ENCODE measurements at regions not wholly inside any gene's neighbourhood (a gene's known extent, or its start where the extent isn't known, plus 50 kb on each side); places are given as distances from the start of the nearest gene placed in this dataset.

- H3K9me2 ChIP-seq (replicated peaks; ENCODE audit: low read depth, low read length): no peaks in the 10 kb centered on the region
These were observed 156.9 kb downstream of the PRELID2 start for GRCh38 chr5:145678255-145678654.

GRCh38 chr5:145673786-145674185, 161.4 kb downstream of the PRELID2 start:
- H4K20me1 ChIP-seq (ENCODE audit: insufficient read depth, low read length, poor library complexity, severe bottlenecking): no peaks in the 10 kb centered on the region
- H3K4me2 ChIP-seq (ENCODE audit: low read depth, low read length, poor library complexity, severe bottlenecking): no peak overlapping the region
- H3K9me2 ChIP-seq (replicated peaks; ENCODE audit: low read depth, low read length): no peaks in the 10 kb centered on the region
- H3K79me2 ChIP-seq (ENCODE audit: insufficient read depth, low read length): no peaks in the 10 kb centered on the region
- no peak overlapping the region for H3K9ac ChIP-seq (ENCODE audit: low read depth, low read length, poor library complexity, severe bottlenecking)
- H3K36me3 ChIP-seq (ENCODE audit: insufficient read depth, low read length): no peaks in the 10 kb centered on the region
- H3K9me3 ChIP-seq (ENCODE audit: insufficient read depth, low read depth, low read length): no peaks in the 10 kb centered on the region
- no peaks in the 10 kb centered on the region for H3F3A ChIP-seq (ENCODE audit: low read depth)
- no peak overlapping the region for H3K4me3 ChIP-seq (ENCODE audit: low read length, poor library complexity, severe bottlenecking)
- H2AFZ ChIP-seq (ENCODE audit: low read length): no peak overlapping the region
- no peak for TF ChIP-seq EZH2phosphoT487 (IDR thresholded peaks at IDR 0.05; ENCODE audit: borderline replicate concordance)
- no peaks in the 10 kb centered on the region for H3K27me3 ChIP-seq (ENCODE audit: insufficient read depth, low read length, poor library complexity, severe bottlenecking)
- H3K4me1 ChIP-seq (ENCODE audit: insufficient read depth, low read length, poor library complexity, severe bottlenecking): peaks cover 3% of the 10 kb centered on the region

More at GRCh38 chr5:145678255-145678654, 156.9 kb downstream of the PRELID2 start:
- Histone ChIP-seq H3K4me3 (ENCODE audit: low read length, poor library complexity, severe bottlenecking) (no peak overlapping the region), H3K36me3 (ENCODE audit: insufficient read depth, low read length) (no peaks in the 10 kb centered on the region), H3K79me2 (ENCODE audit: insufficient read depth, low read length) (no peaks in the 10 kb centered on the region), H3K27me3 (ENCODE audit: insufficient read depth, low read length, poor library complexity, severe bottlenecking) (no peaks in the 10 kb centered on the region), H3K9ac (ENCODE audit: low read depth, low read length, poor library complexity, severe bottlenecking) (no peak overlapping the region), H2AFZ (ENCODE audit: low read length) (no peak overlapping the region), H3K9me3 (ENCODE audit: insufficient read depth, low read depth, low read length) (no peaks in the 10 kb centered on the region), H3F3A (ENCODE audit: low read depth) (no peaks in the 10 kb centered on the region), H3K4me2 (ENCODE audit: low read depth, low read length, poor library complexity, severe bottlenecking) (no peak overlapping the region), H3K4me1 (ENCODE audit: insufficient read depth, low read length, poor library complexity, severe bottlenecking) (peaks cover 14% of the 10 kb centered on the region), H4K20me1 (ENCODE audit: insufficient read depth, low read length, poor library complexity, severe bottlenecking) (no peaks in the 10 kb centered on the region)
- TF ChIP-seq CTCF (conservative IDR thresholded peaks at IDR 0.05; ENCODE audit: low read length) (no peak), EZH2phosphoT487 (IDR thresholded peaks at IDR 0.05; ENCODE audit: borderline replicate concordance) (no peak)

GRCh38 chr5:145668714-145669113, 166.4 kb downstream of the PRELID2 start:
- Histone ChIP-seq H4K20me1 (ENCODE audit: insufficient read depth, low read length, poor library complexity, severe bottlenecking) (no peaks in the 10 kb centered on the region), H3K4me2 (ENCODE audit: low read depth, low read length, poor library complexity, severe bottlenecking) (peak overlapping the region; percentile 0)
- TF ChIP-seq EZH2phosphoT487 (IDR thresholded peaks at IDR 0.05; ENCODE audit: borderline replicate concordance) (no peak), CTCF (conservative IDR thresholded peaks at IDR 0.05; ENCODE audit: low read length) (no peak)

GRCh38 chr5:145667742-145668141, 167.4 kb downstream of the PRELID2 start:
- Histone ChIP-seq H3K9me2 (replicated peaks; ENCODE audit: low read depth, low read length) (no peaks in the 10 kb centered on the region), H3K4me3 (ENCODE audit: low read length, poor library complexity, severe bottlenecking) (no peak overlapping the region), H2AFZ (ENCODE audit: low read length) (no peak overlapping the region), H3K9me3 (ENCODE audit: insufficient read depth, low read depth, low read length) (no peaks in the 10 kb centered on the region), H3K4me2 (ENCODE audit: low read depth, low read length, poor library complexity, severe bottlenecking) (no peak overlapping the region), H3K4me1 (ENCODE audit: insufficient read depth, low read length, poor library complexity, severe bottlenecking) (peaks cover 9% of the 10 kb centered on the region), H4K20me1 (ENCODE audit: insufficient read depth, low read length, poor library complexity, severe bottlenecking) (no peaks in the 10 kb centered on the region), H3K9ac (ENCODE audit: low read depth, low read length, poor library complexity, severe bottlenecking) (no peak overlapping the region), H3K79me2 (ENCODE audit: insufficient read depth, low read length) (no peaks in the 10 kb centered on the region), H3F3A (ENCODE audit: low read depth) (no peaks in the 10 kb centered on the region), H3K27me3 (ENCODE audit: insufficient read depth, low read length, poor library complexity, severe bottlenecking) (no peaks in the 10 kb centered on the region), H3K36me3 (ENCODE audit: insufficient read depth, low read length) (no peaks in the 10 kb centered on the region)
- TF ChIP-seq EZH2phosphoT487 (IDR thresholded peaks at IDR 0.05; ENCODE audit: borderline replicate concordance): no peak

More at GRCh38 chr5:145668714-145669113, 166.4 kb downstream of the PRELID2 start:
- Histone ChIP-seq H3K36me3 (ENCODE audit: insufficient read depth, low read length) (no peaks in the 10 kb centered on the region), H3K79me2 (ENCODE audit: insufficient read depth, low read length) (no peaks in the 10 kb centered on the region), H3K9ac (ENCODE audit: low read depth, low read length, poor library complexity, severe bottlenecking) (no peak overlapping the region), H2AFZ (ENCODE audit: low read length) (no peak overlapping the region), H3K9me3 (ENCODE audit: insufficient read depth, low read depth, low read length) (no peaks in the 10 kb centered on the region), H3K4me1 (ENCODE audit: insufficient read depth, low read length, poor library complexity, severe bottlenecking) (peaks cover 9% of the 10 kb centered on the region), H3K4me3 (ENCODE audit: low read length, poor library complexity, severe bottlenecking) (no peak overlapping the region), H3K27me3 (ENCODE audit: insufficient read depth, low read length, poor library complexity, severe bottlenecking) (no peaks in the 10 kb centered on the region), H3F3A (ENCODE audit: low read depth) (no peaks in the 10 kb centered on the region), H3K9me2 (replicated peaks; ENCODE audit: low read depth, low read length) (no peaks in the 10 kb centered on the region)
